ENCODE measurements at regions not wholly inside any gene's neighbourhood (a gene's known extent, or its start where the extent isn't known, plus 50 kb on each side); places are given as distances from the start of the nearest gene placed in this dataset.

DNA sequence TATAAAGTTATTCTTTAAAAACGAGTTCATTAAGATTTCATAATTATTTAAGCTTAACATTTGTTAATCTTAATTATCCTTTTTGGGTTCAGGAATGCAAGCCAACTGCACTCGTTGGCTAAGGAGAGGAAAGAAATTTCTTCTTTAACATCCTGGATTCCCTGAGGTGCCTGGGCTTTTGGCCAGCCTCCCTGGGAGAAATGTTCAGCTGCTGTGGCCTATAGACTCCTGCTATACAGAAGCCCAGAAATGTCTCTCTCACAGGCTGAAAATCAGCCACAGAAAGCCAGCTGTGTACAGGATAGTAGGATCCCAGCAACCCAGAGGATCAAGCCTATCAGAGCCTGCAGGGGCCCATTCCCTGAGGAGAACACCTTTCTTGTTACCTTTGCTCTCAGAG is 430.3 kb downstream of the XIRP2 start:
- TF ChIP-seq, protein P1, sequence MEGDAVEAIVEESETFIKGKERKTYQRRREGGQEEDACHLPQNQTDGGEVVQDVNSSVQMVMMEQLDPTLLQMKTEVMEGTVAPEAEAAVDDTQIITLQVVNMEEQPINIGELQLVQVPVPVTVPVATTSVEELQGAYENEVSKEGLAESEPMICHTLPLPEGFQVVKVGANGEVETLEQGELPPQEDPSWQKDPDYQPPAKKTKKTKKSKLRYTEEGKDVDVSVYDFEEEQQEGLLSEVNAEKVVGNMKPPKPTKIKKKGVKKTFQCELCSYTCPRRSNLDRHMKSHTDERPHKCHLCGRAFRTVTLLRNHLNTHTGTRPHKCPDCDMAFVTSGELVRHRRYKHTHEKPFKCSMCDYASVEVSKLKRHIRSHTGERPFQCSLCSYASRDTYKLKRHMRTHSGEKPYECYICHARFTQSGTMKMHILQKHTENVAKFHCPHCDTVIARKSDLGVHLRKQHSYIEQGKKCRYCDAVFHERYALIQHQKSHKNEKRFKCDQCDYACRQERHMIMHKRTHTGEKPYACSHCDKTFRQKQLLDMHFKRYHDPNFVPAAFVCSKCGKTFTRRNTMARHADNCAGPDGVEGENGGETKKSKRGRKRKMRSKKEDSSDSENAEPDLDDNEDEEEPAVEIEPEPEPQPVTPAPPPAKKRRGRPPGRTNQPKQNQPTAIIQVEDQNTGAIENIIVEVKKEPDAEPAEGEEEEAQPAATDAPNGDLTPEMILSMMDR (IDR thresholded peaks at IDR 0.05 in 8 of 11, conservative IDR thresholded peaks at IDR 0.05 in 3 of 11) = no peak
- no peak for TF ChIP-seq POLR2A (IDR thresholded peaks at IDR 0.05)
